HL-60/S4 (cell line): ENCODE measurements at regions not wholly inside any gene's neighbourhood (a gene's known extent, or its start where the extent isn't known, plus 50 kb on each side); places are given as distances from the start of the nearest gene placed in this dataset.
"Not testable (repeated sequence)": the region's sequence is repeated elsewhere in the genome, so short reads cannot be mapped to it uniquely, and the experiment has no call there.

Experiments
- in situ Hi-C: fragments of 300-500 bp; cut with MboI; formaldehyde crosslinking; loops from 2 replicates; pipeline ENCODE4 v1.14.3; 2022; ENCODE audit warnings: low sequenced_read_pairs

- in situ Hi-C loops: no loop called here
Measured at GRCh38 chr4:63106600-63106999, 1302.7 kb downstream of the TECRL start.

- in situ Hi-C loops: no loop called here
Measured at GRCh38 chr4:63105839-63106238, 1303.4 kb downstream of the TECRL start.

- in situ Hi-C loops: no loop called here
Measured at GRCh38 chr4:63090641-63091040, 1318.6 kb downstream of the TECRL start.

- in situ Hi-C loops: no loop called here
Measured at GRCh38 chr4:63085091-63085490, 1324.2 kb downstream of the TECRL start.

- in situ Hi-C loops: no loop called here
Measured at GRCh38 chr4:63080934-63081333, 1328.3 kb downstream of the TECRL start.

GRCh38 chr4:63063760-63064159, 1345.5 kb downstream of the TECRL start:
- in situ Hi-C loops: no loop called here

GRCh38 chr4:63062891-63063290, 1346.4 kb downstream of the TECRL start:
- in situ Hi-C loops: not testable (repeated sequence)

GRCh38 chr4:63049726-63050125, 1359.5 kb downstream of the TECRL start:
- in situ Hi-C loops: no loop called here

GRCh38 chr4:63049278-63049677, 1360.0 kb downstream of the TECRL start:
- in situ Hi-C loops: no loop called here

GRCh38 chr4:63036159-63036866, 1372.9 kb downstream of the TECRL start:
- in situ Hi-C loops: no loop called here

GRCh38 chr4:63029380-63029779, 1379.9 kb downstream of the TECRL start:
- in situ Hi-C loops: no loop called here

GRCh38 chr4:63020661-63021060, 1388.6 kb downstream of the TECRL start:
- in situ Hi-C loops: no loop called here

GRCh38 chr4:63017300-63017699, 1392.0 kb downstream of the TECRL start:
- in situ Hi-C loops: no loop called here

GRCh38 chr4:62970846-62971245, 1438.4 kb downstream of the TECRL start:
- in situ Hi-C loops: no loop called here

GRCh38 chr4:62960415-62960814, 1448.8 kb downstream of the TECRL start:
- in situ Hi-C loops: no loop called here

GRCh38 chr4:62953752-62954151, 1455.5 kb downstream of the TECRL start:
- in situ Hi-C loops: no loop called here

- in situ Hi-C loops: no loop called here
Measured at GRCh38 chr4:62952366-62952765, 1456.9 kb downstream of the TECRL start.

- in situ Hi-C loops: no loop called here
Measured at GRCh38 chr4:62948108-62948507, 1461.1 kb downstream of the TECRL start.

GRCh38 chr4:62940229-62940628, 1469.0 kb downstream of the TECRL start:
- in situ Hi-C loops: no loop called here

GRCh38 chr4:62930884-62931283, 1478.4 kb downstream of the TECRL start:
- in situ Hi-C loops: no loop called here

GRCh38 chr4:62928483-62928882, 1480.8 kb downstream of the TECRL start:
- in situ Hi-C loops: no loop called here

GRCh38 chr4:62927574-62927973, 1481.7 kb downstream of the TECRL start:
- in situ Hi-C loops: no loop called here

- in situ Hi-C loops: no loop called here
Measured at GRCh38 chr4:62923783-62924182, 1485.5 kb downstream of the TECRL start.
